Ascending aorta (tissue), 2 donors: ENCODE measurements at regions not wholly inside any gene's neighbourhood (a gene's known extent, or its start where the extent isn't known, plus 50 kb on each side); places are given as distances from the start of the nearest gene placed in this dataset.

Experiments used
- DNase-seq, 2 donors: peaks; one replicate each; pipeline ENCODE4 v3.0.0-alpha.2; 2019; ENCODE audit warnings: low spot score in 2 of 2
- H3K27ac ChIP-seq, 2 donors: fragments of 200-600 bp; sonication (generic); one replicate each; pipeline ENCODE4 v1.5.1; 2016 to 2017; ENCODE audit warnings: mild to moderate bottlenecking in 1 of 2
- H3K27me3 ChIP-seq: fragments of 200-600 bp; sonication (generic); one replicate; pipeline ENCODE4 v1.5.1; 2017
- H3K36me3 ChIP-seq, 2 donors: fragments of 200-600 bp; sonication (generic); one replicate each; pipeline ENCODE4 v1.5.1; 2016
- H3K4me1 ChIP-seq, 2 donors: fragments of 200-600 bp; sonication (generic); one replicate each; pipeline ENCODE4 v1.5.1; 2016 to 2017; ENCODE audit warnings: mild to moderate bottlenecking in 1 of 2
- H3K4me3 ChIP-seq, 2 donors: fragments of 200-600 bp; sonication (generic); one replicate each; pipeline ENCODE4 v1.5.1; 2016 to 2017; ENCODE audit warnings: mild to moderate bottlenecking in 1 of 2
- H3K9me3 ChIP-seq, 2 donors: fragments of 200-600 bp; sonication (generic); one replicate each; pipeline ENCODE4 v1.5.1; 2016
- CTCF ChIP-seq, 3 experiments: fragments of 200-600 bp in 2 of 3; fragments of 450-650 bp in 1 of 3; sonication (generic) in 2 of 3; IDR thresholded peaks; one replicate each; pipeline ENCODE4 v1.5.1; 2016 to 2019; ENCODE audit warnings: antibody characterized with exemption in 3 of 3, mild to moderate bottlenecking in 1 of 3, moderate library complexity in 1 of 3
- intact Hi-C: fragments of 100-400 bp; cut with DNase I; formaldehyde crosslinking; loops from one replicate; pipeline ENCODE4 v1.15.1; 2023

- no peak for TF ChIP-seq CTCF (IDR thresholded peaks at IDR 0.05)
- Histone ChIP-seq H3K27me3 (no peaks in the 10 kb centered on the region), H3K36me3 (no peaks in the 10 kb centered on the region), H3K9me3 (no peaks in the 10 kb centered on the region), H3K4me3 (no peak overlapping the region), H3K4me1 (no peaks in the 10 kb centered on the region), H3K27ac (no peak overlapping the region)
- intact Hi-C loops = no loop called here
- DNase-seq = no peak
Measured at GRCh38 chr3:74445541-74445940, 168.9 kb downstream of the CNTN3 start.

- H3K27ac ChIP-seq = no peak overlapping the region
- intact Hi-C loops = no loop called here
- H3K36me3 ChIP-seq = no peaks in the 10 kb centered on the region
- H3K27me3 ChIP-seq = no peaks in the 10 kb centered on the region
- H3K9me3 ChIP-seq = no peaks in the 10 kb centered on the region
- H3K4me3 ChIP-seq = no peak overlapping the region
- DNase-seq = no peak
- no peak for TF ChIP-seq CTCF (IDR thresholded peaks at IDR 0.05)
- H3K4me1 ChIP-seq = no peaks in the 10 kb centered on the region
Measured at GRCh38 chr3:74443102-74443501, 171.4 kb downstream of the CNTN3 start.

GRCh38 chr3:74442683-74443082 is 171.8 kb downstream of the CNTN3 start:
- H3K27me3 ChIP-seq = no peaks in the 10 kb centered on the region
- intact Hi-C loops = no loop called here
- no peaks in the 10 kb centered on the region for H3K9me3 ChIP-seq
- no peak for TF ChIP-seq CTCF (IDR thresholded peaks at IDR 0.05)
- H3K4me1 ChIP-seq = no peaks in the 10 kb centered on the region
- no peak overlapping the region for H3K27ac ChIP-seq
- H3K36me3 ChIP-seq = no peaks in the 10 kb centered on the region
- no peak overlapping the region for H3K4me3 ChIP-seq
- no peak for DNase-seq

- no peaks in the 10 kb centered on the region for H3K27me3 ChIP-seq
- intact Hi-C loops = no loop called here
- H3K36me3 ChIP-seq = no peaks in the 10 kb centered on the region
- no peak overlapping the region for H3K27ac ChIP-seq
- H3K4me3 ChIP-seq = no peak overlapping the region
- DNase-seq = no peak
- no peak for TF ChIP-seq CTCF (IDR thresholded peaks at IDR 0.05)
- no peaks in the 10 kb centered on the region for H3K9me3 ChIP-seq
- no peaks in the 10 kb centered on the region for H3K4me1 ChIP-seq
Measured at GRCh38 chr3:74442068-74442467, 172.4 kb downstream of the CNTN3 start.

- H3K4me1 ChIP-seq = no peaks in the 10 kb centered on the region
- no peaks in the 10 kb centered on the region for H3K36me3 ChIP-seq
- no peaks in the 10 kb centered on the region for H3K9me3 ChIP-seq
- H3K4me3 ChIP-seq = no peak overlapping the region
- TF ChIP-seq CTCF (IDR thresholded peaks at IDR 0.05) = no peak
- intact Hi-C loops = no loop called here
- no peak for DNase-seq
- no peaks in the 10 kb centered on the region for H3K27me3 ChIP-seq
- no peak overlapping the region for H3K27ac ChIP-seq
Measured at GRCh38 chr3:74436184-74436583, 178.3 kb downstream of the CNTN3 start.

GRCh38 chr3:74435631-74436030 is 178.8 kb downstream of the CNTN3 start:
- Histone ChIP-seq H3K27me3 (no peaks in the 10 kb centered on the region), H3K4me3 (no peak overlapping the region), H3K9me3 (no peaks in the 10 kb centered on the region), H3K4me1 (no peaks in the 10 kb centered on the region), H3K36me3 (no peaks in the 10 kb centered on the region), H3K27ac (no peak overlapping the region)
- no peak for TF ChIP-seq CTCF (IDR thresholded peaks at IDR 0.05)
- no peak for DNase-seq
- intact Hi-C loops = no loop called here
